CD4-positive, alpha-beta memory T cell (primary cell): ENCODE measurements at regions not wholly inside any gene's neighbourhood (a gene's known extent, or its start where the extent isn't known, plus 50 kb on each side); places are given as distances from the start of the nearest gene placed in this dataset.
"Not testable (repeated sequence)": the region's sequence is repeated elsewhere in the genome, so short reads cannot be mapped to it uniquely, and the experiment has no call there.

ENCODE experiments used
- CTCF ChIA-PET: fragments of 350-600 bp; sonication (Branson Sonifier 250); formaldehyde crosslinking; loops from one replicate; lab custom pipeline; 2021; ENCODE audit warnings: inconsistent platforms; ENCODE audit not compliant: partially characterized antibody; lab: Charles Lee
- POLR2A ChIA-PET: fragments of 350-600 bp; sonication (Branson Sonifier 250); formaldehyde crosslinking; loops from one replicate; lab custom pipeline; 2021; ENCODE audit not compliant: partially characterized antibody; lab: Charles Lee
- DNase-seq, 5 donors: peaks; one replicate each; pipeline versions ENCODE4 v3.0.0 to v3.0.0-alpha.2; 2020 to 2022; ENCODE audit warnings: mixed read lengths in 1 of 5
- H3K27ac ChIP-seq: one replicate; pipeline ENCODE4 v1.7.0; 2013; ENCODE audit warnings: low read depth, low read length
- H3K27me3 ChIP-seq: 2 replicates; pipeline ENCODE4 v1.7.0; 2013; ENCODE audit warnings: mild to moderate bottlenecking, low read length, moderate library complexity; ENCODE audit not compliant: insufficient read depth
- H3K36me3 ChIP-seq: 2 replicates; pipeline ENCODE4 v1.7.0; 2013; ENCODE audit warnings: mild to moderate bottlenecking, low read length, moderate library complexity; ENCODE audit not compliant: insufficient read depth
- H3K4me1 ChIP-seq: 2 replicates; pipeline ENCODE4 v1.7.0; 2013; ENCODE audit warnings: mild to moderate bottlenecking, low read length, moderate library complexity; ENCODE audit not compliant: insufficient read depth
- H3K4me3 ChIP-seq, 2 donors: one replicate each; pipeline ENCODE4 v1.7.0; 2013; ENCODE audit warnings: low read length in 2 of 2, mild to moderate bottlenecking in 1 of 2
- H3K9me3 ChIP-seq, 2 donors: one replicate each; pipeline ENCODE4 v1.7.0; 2013; ENCODE audit warnings: low read length in 2 of 2, control low read depth in 1 of 2; ENCODE audit not compliant: control insufficient read depth in 1 of 2
- H3K27ac Mint-ChIP-seq, 7 donors: one replicate each; pipeline ENCODE4 v1.8.0; 2020 to 2021; ENCODE audit warnings: mixed read lengths in 7 of 7, mild to moderate bottlenecking in 6 of 7, inconsistent platforms in 3 of 7, moderate library complexity in 3 of 7
- H3K27me3 Mint-ChIP-seq, 2 donors: one replicate each; pipeline ENCODE4 v1.8.0; 2020 to 2021; ENCODE audit warnings: mixed read lengths in 2 of 2
- H3K36me3 Mint-ChIP-seq, 2 donors: one replicate each; pipeline ENCODE4 v1.8.0; 2020 to 2021; ENCODE audit warnings: mixed read lengths in 2 of 2, inconsistent platforms in 1 of 2, mild to moderate bottlenecking in 1 of 2
- H3K4me1 Mint-ChIP-seq, 4 donors: one replicate each; pipeline ENCODE4 v1.8.0; 2020 to 2021; ENCODE audit warnings: mixed read lengths in 4 of 4, mild to moderate bottlenecking in 1 of 4
- H3K4me3 Mint-ChIP-seq, 8 donors: one replicate each; pipeline ENCODE4 v1.8.0; 2020 to 2021; ENCODE audit warnings: mixed read lengths in 8 of 8, mild to moderate bottlenecking in 7 of 8, moderate library complexity in 6 of 8, inconsistent platforms in 3 of 8
- H3K9me3 Mint-ChIP-seq, 8 donors: one replicate each; pipeline ENCODE4 v1.8.0; 2020 to 2021; ENCODE audit warnings: mixed read lengths in 8 of 8, mild to moderate bottlenecking in 5 of 8, inconsistent platforms in 3 of 8, moderate library complexity in 1 of 8
- intact Hi-C: fragments of 100-400 bp; cut with micrococcal nuclease; formaldehyde crosslinking; loops from one replicate; pipeline ENCODE4 v1.15.1; 2023

- H3K9me3 Mint-ChIP-seq, H3K27me3 ChIP-seq, H3K27ac Mint-ChIP-seq, CTCF ChIA-PET, intact Hi-C loops, H3K9me3 ChIP-seq, H3K4me3 Mint-ChIP-seq, H3K27me3 Mint-ChIP-seq, H3K27ac ChIP-seq, H3K4me3 ChIP-seq, H3K36me3 ChIP-seq, H3K4me1 ChIP-seq, H3K36me3 Mint-ChIP-seq, POLR2A ChIA-PET, DNase-seq, H3K4me1 Mint-ChIP-seq: not testable (repeated sequence)
These were observed 918.7 kb upstream of the MAN1A1 start for GRCh38 chr6:120268256-120268655.

GRCh38 chr6:120262354-120262753 lies 912.8 kb upstream of the MAN1A1 start:
- Histone ChIP-seq H3K4me1 (no peaks in the 10 kb centered on the region), H3K27me3 (no peaks in the 10 kb centered on the region), H3K27ac (no peak overlapping the region), H3K9me3 (no peaks in the 10 kb centered on the region), H3K4me3 (no peak overlapping the region), H3K36me3 (no peaks in the 10 kb centered on the region)
- POLR2A ChIA-PET = no interaction called here
- H3K36me3 Mint-ChIP-seq = no peaks in the 10 kb centered on the region
- H3K27ac Mint-ChIP-seq = no peak overlapping the region
- intact Hi-C loops = no loop called here
- no peaks in the 10 kb centered on the region for H3K27me3 Mint-ChIP-seq
- H3K9me3 Mint-ChIP-seq = peaks cover 0 to 6% (median 0%) of the 10 kb centered on the region in 8 donors
- H3K4me1 Mint-ChIP-seq = no peaks in the 10 kb centered on the region
- CTCF ChIA-PET = no interaction called here
- no peak for DNase-seq
- H3K4me3 Mint-ChIP-seq = no peak overlapping the region

GRCh38 chr6:120260636-120261035 lies 911.1 kb upstream of the MAN1A1 start:
- no peak for DNase-seq
- no peaks in the 10 kb centered on the region for H3K4me1 ChIP-seq
- Mint-ChIP-seq H3K9me3 (peaks cover 0 to 2% (median 0%) of the 10 kb centered on the region in 8 donors), H3K36me3 (no peaks in the 10 kb centered on the region), H3K27ac (no peak overlapping the region), H3K27me3 (no peaks in the 10 kb centered on the region), H3K4me1 (no peaks in the 10 kb centered on the region), H3K4me3 (no peak overlapping the region)
- no peak overlapping the region for H3K27ac ChIP-seq
- ChIA-PET CTCF (no interaction called here), POLR2A (no interaction called here)
- no peaks in the 10 kb centered on the region for H3K27me3 ChIP-seq
- intact Hi-C loops = no loop called here
- H3K9me3 ChIP-seq = no peaks in the 10 kb centered on the region
- no peaks in the 10 kb centered on the region for H3K36me3 ChIP-seq
- no peak overlapping the region for H3K4me3 ChIP-seq

- H3K9me3 ChIP-seq = no peaks in the 10 kb centered on the region
- CTCF ChIA-PET = no interaction called here
- DNase-seq = no peak
- H3K27me3 Mint-ChIP-seq = no peaks in the 10 kb centered on the region
- H3K4me1 Mint-ChIP-seq = no peaks in the 10 kb centered on the region
- H3K9me3 Mint-ChIP-seq = peaks cover 0 to 15% (median under 1%) of the 10 kb centered on the region in 8 donors
- no peaks in the 10 kb centered on the region for H3K36me3 Mint-ChIP-seq
- no peak overlapping the region for H3K4me3 Mint-ChIP-seq
- no peaks in the 10 kb centered on the region for H3K4me1 ChIP-seq
- POLR2A ChIA-PET = no interaction called here
- H3K27ac ChIP-seq = no peak overlapping the region
- H3K27ac Mint-ChIP-seq = no peak overlapping the region
- no peak overlapping the region for H3K4me3 ChIP-seq
- no peaks in the 10 kb centered on the region for H3K27me3 ChIP-seq
- no peaks in the 10 kb centered on the region for H3K36me3 ChIP-seq
- intact Hi-C loops = no loop called here
These were observed 905.1 kb upstream of the MAN1A1 start for GRCh38 chr6:120254651-120255050.

- Mint-ChIP-seq H3K4me1 (no peaks in the 10 kb centered on the region), H3K36me3 (no peaks in the 10 kb centered on the region), H3K27me3 (no peaks in the 10 kb centered on the region), H3K9me3 (peaks cover 0 to 14% (median 2%) of the 10 kb centered on the region in 8 donors), H3K27ac (no peak overlapping the region), H3K4me3 (no peak overlapping the region)
- Histone ChIP-seq H3K36me3 (no peaks in the 10 kb centered on the region), H3K27ac (no peak overlapping the region), H3K27me3 (no peaks in the 10 kb centered on the region), H3K9me3 (no peaks in the 10 kb centered on the region), H3K4me1 (no peaks in the 10 kb centered on the region), H3K4me3 (no peak overlapping the region)
- intact Hi-C loops = no loop called here
- POLR2A ChIA-PET = no interaction called here
- no peak for DNase-seq
- CTCF ChIA-PET = no interaction called here
These were observed 898.9 kb upstream of the MAN1A1 start for GRCh38 chr6:120248451-120248850.

GRCh38 chr6:120237221-120237620 lies 887.7 kb upstream of the MAN1A1 start:
- no peak overlapping the region for H3K27ac Mint-ChIP-seq
- intact Hi-C loops = no loop called here

GRCh38 chr6:120230008-120230407 lies 880.4 kb upstream of the MAN1A1 start:
- no peak for DNase-seq
- intact Hi-C loops = no loop called here
- H3K4me3 ChIP-seq = no peak overlapping the region
- ChIA-PET POLR2A (no interaction called here), CTCF (no interaction called here)
- H3K27ac ChIP-seq = no peak overlapping the region
- Mint-ChIP-seq H3K4me3 (peak overlapping the region in 1 of 8 donors; percentile 59), H3K27ac (no peak overlapping the region), H3K27me3 (no peaks in the 10 kb centered on the region), H3K9me3 (peaks cover 5 to 16% (median 12%) of the 10 kb centered on the region in 8 donors), H3K36me3 (no peaks in the 10 kb centered on the region), H3K4me1 (no peaks in the 10 kb centered on the region)
- H3K36me3 ChIP-seq = no peaks in the 10 kb centered on the region
- no peaks in the 10 kb centered on the region for H3K4me1 ChIP-seq
- no peaks in the 10 kb centered on the region for H3K9me3 ChIP-seq
- H3K27me3 ChIP-seq = no peaks in the 10 kb centered on the region

More at GRCh38 chr6:120237221-120237620, 887.7 kb upstream of the MAN1A1 start:
- DNase-seq = no peak
- Histone ChIP-seq H3K27me3 (no peaks in the 10 kb centered on the region), H3K4me1 (no peaks in the 10 kb centered on the region), H3K36me3 (no peaks in the 10 kb centered on the region), H3K27ac (no peak overlapping the region), H3K4me3 (no peak overlapping the region), H3K9me3 (no peaks in the 10 kb centered on the region)
- Mint-ChIP-seq H3K27me3 (no peaks in the 10 kb centered on the region), H3K36me3 (no peaks in the 10 kb centered on the region), H3K9me3 (peaks cover 4 to 28% (median 15%) of the 10 kb centered on the region in 8 donors), H3K4me3 (no peak overlapping the region), H3K4me1 (no peaks in the 10 kb centered on the region)
- POLR2A ChIA-PET = no interaction called here
- CTCF ChIA-PET = no interaction called here

- Mint-ChIP-seq H3K27me3 (no peaks in the 10 kb centered on the region), H3K36me3 (no peaks in the 10 kb centered on the region), H3K9me3 (peaks cover 0 to 11% (median 5%) of the 10 kb centered on the region in 8 donors), H3K4me3 (no peak overlapping the region), H3K4me1 (no peaks in the 10 kb centered on the region), H3K27ac (no peak overlapping the region)
- no peak overlapping the region for H3K4me3 ChIP-seq
- H3K4me1 ChIP-seq = no peaks in the 10 kb centered on the region
- no peak for DNase-seq
- H3K9me3 ChIP-seq = no peaks in the 10 kb centered on the region
- H3K27ac ChIP-seq = no peak overlapping the region
- intact Hi-C loops = no loop called here
- no peaks in the 10 kb centered on the region for H3K36me3 ChIP-seq
- ChIA-PET POLR2A (no interaction called here), CTCF (no interaction called here)
- H3K27me3 ChIP-seq = no peaks in the 10 kb centered on the region
These were observed 878.7 kb upstream of the MAN1A1 start for GRCh38 chr6:120228297-120228696.
